ENCODE measurements at regions not wholly inside any gene's neighbourhood (a gene's known extent, or its start where the extent isn't known, plus 50 kb on each side); places are given as distances from the start of the nearest gene placed in this dataset.

DNA sequence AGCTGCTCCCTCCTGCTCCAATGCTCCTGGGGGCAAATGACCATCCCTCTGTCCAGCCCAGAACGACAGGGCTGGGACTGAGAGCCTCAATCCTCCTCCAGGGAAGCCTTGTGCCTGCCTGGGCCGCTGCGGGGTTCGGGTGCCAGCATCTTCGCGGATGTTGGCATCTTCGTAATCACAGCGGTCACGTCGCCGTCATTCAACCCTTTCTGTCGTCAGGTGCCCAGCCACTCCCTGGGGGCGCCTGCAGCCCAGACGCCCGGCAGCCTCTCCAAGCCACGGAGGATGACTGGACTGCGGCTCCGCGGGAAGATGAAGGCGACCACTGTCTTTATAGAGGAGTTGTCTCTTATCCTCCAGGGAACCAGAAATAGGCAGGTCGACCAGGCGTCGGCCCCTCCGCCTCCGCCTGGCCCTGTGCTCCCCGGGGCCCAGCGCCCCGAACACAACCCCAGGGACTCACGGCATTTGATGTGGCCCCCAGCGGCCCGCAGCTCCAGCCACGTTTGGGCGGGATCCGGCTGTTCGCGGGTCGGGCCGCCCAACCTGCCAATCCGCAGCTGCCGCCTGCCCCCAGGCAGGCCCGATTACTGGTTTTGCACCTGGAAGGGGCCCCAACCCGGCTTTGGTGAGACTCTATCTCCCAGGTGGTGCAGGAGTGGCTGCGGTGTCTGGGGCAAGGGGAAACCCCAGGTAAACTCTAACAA lies 113.9 kb downstream of the THNSL2 start:
- Mint-ChIP-seq H3K36me3 (ENCODE audit: low read depth, unreplicated experiment) (no peaks in the 10 kb centered on the region), H3K4me1 (ENCODE audit: unreplicated experiment) (peaks cover 3% of the 10 kb centered on the region), H3K4me3 (ENCODE audit: unreplicated experiment) (no peak overlapping the region), H3K9me3 (ENCODE audit: unreplicated experiment) (no peaks in the 10 kb centered on the region), H3K27me3 (ENCODE audit: unreplicated experiment) (peaks cover 5% of the 10 kb centered on the region), H3K27ac (ENCODE audit: unreplicated experiment) (no peak overlapping the region)
- no peak for DNase-seq (ENCODE audit: low spot score)
- TF ChIP-seq, protein P1, sequence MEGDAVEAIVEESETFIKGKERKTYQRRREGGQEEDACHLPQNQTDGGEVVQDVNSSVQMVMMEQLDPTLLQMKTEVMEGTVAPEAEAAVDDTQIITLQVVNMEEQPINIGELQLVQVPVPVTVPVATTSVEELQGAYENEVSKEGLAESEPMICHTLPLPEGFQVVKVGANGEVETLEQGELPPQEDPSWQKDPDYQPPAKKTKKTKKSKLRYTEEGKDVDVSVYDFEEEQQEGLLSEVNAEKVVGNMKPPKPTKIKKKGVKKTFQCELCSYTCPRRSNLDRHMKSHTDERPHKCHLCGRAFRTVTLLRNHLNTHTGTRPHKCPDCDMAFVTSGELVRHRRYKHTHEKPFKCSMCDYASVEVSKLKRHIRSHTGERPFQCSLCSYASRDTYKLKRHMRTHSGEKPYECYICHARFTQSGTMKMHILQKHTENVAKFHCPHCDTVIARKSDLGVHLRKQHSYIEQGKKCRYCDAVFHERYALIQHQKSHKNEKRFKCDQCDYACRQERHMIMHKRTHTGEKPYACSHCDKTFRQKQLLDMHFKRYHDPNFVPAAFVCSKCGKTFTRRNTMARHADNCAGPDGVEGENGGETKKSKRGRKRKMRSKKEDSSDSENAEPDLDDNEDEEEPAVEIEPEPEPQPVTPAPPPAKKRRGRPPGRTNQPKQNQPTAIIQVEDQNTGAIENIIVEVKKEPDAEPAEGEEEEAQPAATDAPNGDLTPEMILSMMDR (IDR thresholded peaks at IDR 0.05; ENCODE audit: unreplicated experiment), result no peak

DNA sequence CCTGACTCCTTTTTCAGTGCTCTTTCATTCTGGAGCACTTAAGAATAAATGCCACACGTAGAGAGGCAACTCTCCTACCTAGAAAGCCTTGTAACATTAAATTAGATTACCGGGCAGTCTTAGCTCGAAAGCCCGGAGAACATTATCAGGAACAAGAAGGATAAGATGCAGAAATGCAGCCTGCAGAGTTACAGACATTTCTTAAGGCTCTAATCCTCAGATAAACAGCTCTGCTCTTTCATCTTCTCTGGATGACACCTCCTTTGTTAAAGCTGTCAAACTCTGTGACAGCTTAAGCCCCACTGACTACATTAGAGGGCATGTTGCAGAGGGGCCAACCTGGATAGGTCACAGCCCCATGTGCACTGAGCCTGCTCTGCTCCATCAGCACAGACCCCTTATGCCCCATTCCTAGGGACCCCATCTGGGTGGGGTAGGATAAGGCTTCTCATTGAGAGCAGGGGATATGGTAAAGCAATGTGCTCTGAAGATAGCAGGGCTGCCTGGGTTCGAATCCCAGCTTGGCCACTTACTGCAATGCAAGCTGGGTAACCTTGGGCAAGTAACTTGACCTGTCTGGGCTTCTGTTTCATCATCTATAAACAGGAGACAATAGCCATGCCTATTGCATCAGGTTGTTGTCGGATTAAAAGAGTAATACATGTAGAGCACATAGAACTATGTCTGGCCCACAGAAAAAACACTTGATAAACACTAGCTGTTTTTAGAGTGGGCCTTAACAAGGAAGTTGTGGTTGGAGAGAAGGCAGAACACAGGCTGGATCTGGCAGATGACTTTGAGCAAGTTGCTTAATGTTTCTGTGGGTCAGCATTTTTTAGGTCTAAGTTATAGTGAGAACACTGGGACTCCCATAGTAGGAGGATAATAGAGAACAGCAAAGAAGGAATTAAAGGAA lies 111.4 kb downstream of the THNSL2 start:
- Mint-ChIP-seq H3K9me3 (ENCODE audit: unreplicated experiment) (no peaks in the 10 kb centered on the region), H3K36me3 (ENCODE audit: low read depth, unreplicated experiment) (no peaks in the 10 kb centered on the region), H3K27me3 (ENCODE audit: unreplicated experiment) (peaks cover 5% of the 10 kb centered on the region), H3K4me1 (ENCODE audit: unreplicated experiment) (peaks cover 3% of the 10 kb centered on the region), H3K4me3 (ENCODE audit: unreplicated experiment) (no peak overlapping the region), H3K27ac (ENCODE audit: unreplicated experiment) (no peak overlapping the region)
- TF ChIP-seq, protein P1 (IDR thresholded peaks at IDR 0.05; ENCODE audit: unreplicated experiment), result no peak
- DNase-seq (ENCODE audit: low spot score), result no peak

DNA sequence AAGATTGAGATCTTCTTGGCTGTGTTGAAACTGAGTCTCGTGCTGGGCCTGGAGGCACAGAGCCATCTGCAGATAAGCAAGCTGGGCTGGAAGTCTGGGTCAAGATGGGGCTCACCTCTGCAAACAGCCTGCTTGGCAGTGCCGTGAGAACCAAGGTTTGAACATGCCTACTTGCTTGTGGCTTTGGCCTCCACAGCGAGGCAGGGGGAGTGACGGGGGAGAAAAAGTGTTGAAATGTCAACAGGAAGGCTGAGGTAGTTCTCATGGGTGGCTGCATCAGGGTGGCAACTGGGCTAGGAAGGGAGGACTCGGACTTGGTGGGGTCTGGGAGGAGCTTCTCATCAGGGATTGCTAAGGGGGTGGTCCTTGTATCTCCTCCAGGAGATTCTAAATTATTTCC lies 99.7 kb downstream of the THNSL2 start:
- H3K9me3 Mint-ChIP-seq (ENCODE audit: unreplicated experiment), result no peaks in the 10 kb centered on the region
- H3K36me3 Mint-ChIP-seq (ENCODE audit: low read depth, unreplicated experiment), result no peaks in the 10 kb centered on the region
- TF ChIP-seq, protein P1 (IDR thresholded peaks at IDR 0.05; ENCODE audit: unreplicated experiment), result no peak
- no peak for DNase-seq (ENCODE audit: low spot score)
- no peaks in the 10 kb centered on the region for H3K4me1 Mint-ChIP-seq (ENCODE audit: unreplicated experiment)
- H3K27me3 Mint-ChIP-seq (ENCODE audit: unreplicated experiment), result peaks cover 2% of the 10 kb centered on the region
- no peak overlapping the region for H3K27ac Mint-ChIP-seq (ENCODE audit: unreplicated experiment)
- H3K4me3 Mint-ChIP-seq (ENCODE audit: unreplicated experiment), result no peak overlapping the region

DNA sequence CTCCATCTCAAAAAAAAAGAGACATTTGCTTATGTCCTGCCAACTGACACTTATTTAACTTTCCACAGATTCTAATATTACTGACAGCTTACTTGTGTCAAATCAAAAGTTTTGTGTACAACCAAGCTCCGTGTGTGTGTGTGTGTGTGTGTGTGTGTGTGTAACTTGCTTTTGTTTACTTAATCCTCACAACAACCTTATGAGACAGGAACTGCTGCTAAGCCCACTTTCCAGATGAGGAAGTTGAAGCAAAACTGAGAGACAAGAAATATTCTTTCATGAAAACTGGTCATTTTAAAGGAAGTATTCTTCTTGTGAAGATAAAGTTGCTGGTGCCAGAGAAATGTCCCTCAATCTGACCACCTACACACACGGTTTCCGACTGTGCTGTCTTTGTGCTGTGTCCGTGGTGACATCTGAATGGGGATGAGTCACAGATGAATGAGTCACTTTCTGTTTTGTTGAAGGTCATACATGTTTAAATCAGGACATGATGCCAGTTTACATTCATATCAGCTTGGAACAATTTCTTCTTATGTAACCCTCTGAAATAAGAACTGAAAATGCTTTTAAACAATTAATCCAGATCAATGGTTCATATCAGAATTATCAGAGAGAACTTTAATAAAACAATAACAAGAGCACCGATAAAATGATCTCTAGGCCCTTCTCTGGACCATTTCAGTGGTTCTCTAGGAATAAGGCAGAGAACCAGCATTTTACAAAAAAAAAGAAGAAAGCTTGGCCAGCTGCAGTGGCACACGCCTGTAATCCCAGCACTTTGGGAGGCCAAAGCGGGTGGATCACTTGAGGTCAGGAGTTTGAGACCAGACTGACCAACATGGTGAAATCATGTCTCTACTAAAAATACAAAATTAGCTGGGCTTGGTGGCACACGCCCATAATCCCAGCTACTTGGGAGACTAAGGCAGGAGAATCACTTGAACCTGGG lies 95.5 kb downstream of the THNSL2 start:
- H3K4me3 Mint-ChIP-seq (ENCODE audit: unreplicated experiment), result no peak overlapping the region
- no peaks in the 10 kb centered on the region for H3K4me1 Mint-ChIP-seq (ENCODE audit: unreplicated experiment)
- H3K9me3 Mint-ChIP-seq (ENCODE audit: unreplicated experiment), result no peaks in the 10 kb centered on the region
- DNase-seq (ENCODE audit: low spot score), result no peak
- H3K27me3 Mint-ChIP-seq (ENCODE audit: unreplicated experiment), result peaks cover 2% of the 10 kb centered on the region
- TF ChIP-seq, protein P1 (IDR thresholded peaks at IDR 0.05; ENCODE audit: unreplicated experiment), result no peak
- H3K27ac Mint-ChIP-seq (ENCODE audit: unreplicated experiment), result no peak overlapping the region
- H3K36me3 Mint-ChIP-seq (ENCODE audit: low read depth, unreplicated experiment), result no peaks in the 10 kb centered on the region
